Fibroblast of peridontal ligament (primary cell): ENCODE measurements at regions not wholly inside any gene's neighbourhood (a gene's known extent, or its start where the extent isn't known, plus 50 kb on each side); places are given as distances from the start of the nearest gene placed in this dataset.
"Not testable (repeated sequence)": the region's sequence is repeated elsewhere in the genome, so short reads cannot be mapped to it uniquely, and the experiment has no call there.

Experiments
- DNase-seq: peaks from one replicate; pipeline ENCODE4 v3.0.0-alpha.2; 2010; ENCODE audit errors: extremely low read depth

DNA sequence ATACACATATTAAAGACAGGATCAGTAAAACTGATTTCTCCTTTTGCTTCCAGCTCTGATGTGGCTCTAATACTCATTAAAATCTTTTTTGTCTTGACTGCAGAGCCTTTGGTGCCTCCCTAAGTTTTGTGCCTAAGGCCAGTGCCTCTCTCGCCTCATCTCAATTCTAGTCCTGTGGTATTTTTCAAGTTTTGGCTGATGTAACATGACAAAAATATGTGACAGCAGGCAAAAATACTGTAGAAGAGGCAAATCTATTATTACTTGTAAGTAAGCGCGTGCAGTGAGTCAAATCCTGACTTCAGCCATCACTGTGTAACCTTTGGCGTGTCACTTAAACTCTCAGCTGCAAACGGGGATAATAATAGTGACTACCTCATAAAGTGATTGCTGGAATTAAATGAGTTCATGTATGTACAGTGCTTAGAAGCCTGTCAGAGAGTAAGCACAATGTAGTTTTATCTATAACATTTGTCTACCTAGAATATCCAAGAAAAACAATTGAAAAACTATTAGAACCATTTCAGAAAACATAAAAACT is 74.0 kb downstream of the MAB21L3 start:
- DNase-seq, result no peak

DNA sequence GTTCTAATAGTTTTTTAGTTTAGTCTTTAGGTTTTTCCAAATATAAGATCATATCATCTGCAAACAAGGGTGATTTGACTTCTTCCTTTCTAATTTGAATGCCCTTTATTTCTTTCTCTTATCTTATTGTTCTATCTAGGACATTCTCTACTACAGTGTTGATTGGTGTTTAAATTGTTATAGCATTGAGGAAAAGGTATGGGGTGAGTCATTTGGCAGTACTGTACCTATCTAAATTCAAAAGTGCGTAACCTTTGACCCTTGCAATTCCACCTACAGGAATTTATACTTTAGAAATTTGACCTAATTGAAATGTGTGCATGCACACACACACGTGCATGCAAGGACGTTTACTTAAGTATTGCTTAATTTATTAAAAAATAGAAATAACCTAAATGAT is 78.3 kb downstream of the MAB21L3 start:
- no peak for DNase-seq

DNA sequence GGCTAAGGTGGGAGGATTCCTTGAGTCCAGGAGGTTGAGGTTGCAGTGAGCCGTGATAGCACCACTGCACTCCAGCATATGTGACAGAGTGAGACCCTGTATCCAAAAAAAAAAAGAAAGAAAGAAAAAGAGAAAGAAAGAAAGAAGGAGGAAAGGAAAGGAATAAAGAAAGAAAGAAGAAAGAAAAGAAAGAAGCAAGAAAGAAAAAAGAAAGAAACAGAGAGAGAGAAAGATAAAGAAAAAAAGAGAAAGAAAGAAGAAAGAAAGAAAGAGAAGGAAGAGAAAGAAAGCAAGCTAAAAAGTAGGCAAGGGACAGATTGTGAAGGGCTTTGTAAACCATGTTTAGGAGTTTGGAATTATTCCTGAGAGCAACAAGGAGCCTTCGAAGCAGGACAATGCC is 80.1 kb downstream of the MAB21L3 start:
- DNase-seq, result no peak

DNA sequence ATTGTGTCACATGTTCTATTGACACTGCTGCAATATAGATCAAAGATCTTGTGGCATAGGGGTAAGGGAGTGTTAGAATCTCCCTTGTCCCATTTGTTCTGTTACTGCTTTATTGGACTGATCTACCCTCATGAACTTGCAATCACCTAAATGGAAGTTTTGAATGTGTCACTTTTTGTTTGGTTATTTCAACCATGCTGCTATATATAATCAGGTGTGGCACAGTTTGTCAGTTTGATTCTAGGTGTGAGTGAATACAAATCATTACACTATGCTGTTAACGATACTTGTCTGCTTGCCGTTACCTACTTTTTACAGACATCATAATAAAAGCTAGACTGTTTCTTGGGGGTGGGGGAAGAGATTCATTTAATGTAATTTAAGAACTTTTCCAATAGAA is 82.6 kb downstream of the MAB21L3 start:
- DNase-seq, result no peak

DNA sequence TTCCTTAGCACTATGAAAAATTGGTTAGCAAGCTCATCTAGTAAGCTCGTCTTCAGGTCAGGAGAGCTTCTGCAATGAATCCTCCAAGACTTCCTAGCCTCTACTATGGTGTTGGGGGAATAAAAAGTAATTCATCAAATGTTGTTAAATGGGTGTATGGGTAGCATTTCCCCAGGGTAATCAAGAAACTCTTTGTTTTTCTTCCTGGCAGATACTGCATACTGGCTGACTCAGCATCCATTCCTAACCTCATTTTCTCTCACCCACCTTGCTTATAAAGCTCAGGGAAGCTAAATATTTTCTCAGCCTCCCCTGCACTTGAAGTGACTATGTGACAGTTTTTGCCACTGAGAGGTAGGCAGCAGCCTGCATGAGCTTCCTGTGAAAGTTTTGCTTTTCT is 83.4 kb downstream of the MAB21L3 start:
- no peak for DNase-seq

DNA sequence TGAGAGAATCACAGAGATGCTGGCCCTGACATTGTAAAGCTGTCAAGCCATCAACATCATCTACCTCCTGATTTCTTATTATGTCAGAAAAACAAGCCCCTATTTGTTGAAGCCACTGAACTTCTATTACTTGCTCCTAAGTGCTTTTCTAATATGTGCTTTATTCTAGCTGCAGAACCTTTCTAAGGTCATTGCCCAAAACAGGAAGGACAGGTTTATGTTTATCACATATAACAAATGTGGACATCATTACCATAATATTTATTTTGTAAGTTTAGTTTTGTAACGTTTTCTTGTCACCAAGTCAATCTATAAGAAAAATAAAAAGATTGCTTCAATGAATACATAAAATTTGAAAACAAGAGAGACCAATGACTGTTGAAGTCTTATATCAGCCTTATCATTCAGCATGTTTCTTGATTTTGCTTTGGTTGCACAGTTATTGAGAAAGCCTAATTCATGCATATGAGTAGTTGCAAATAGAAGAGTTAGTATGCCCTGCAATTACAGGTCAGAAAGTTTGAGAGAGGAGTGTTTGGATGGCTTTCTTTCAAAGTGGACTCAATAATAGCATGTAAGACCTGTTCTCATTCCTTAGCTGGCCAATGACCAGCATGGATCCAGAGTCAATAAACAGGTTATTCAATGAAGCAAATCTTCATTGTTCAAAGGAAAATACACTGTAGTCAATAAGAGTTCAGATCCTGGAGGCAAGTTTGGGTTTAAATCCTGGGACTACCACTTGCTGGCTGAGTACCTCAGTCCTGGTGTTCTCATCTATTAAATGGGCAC is 84.1 kb downstream of the MAB21L3 start:
- DNase-seq, result no peak

DNA sequence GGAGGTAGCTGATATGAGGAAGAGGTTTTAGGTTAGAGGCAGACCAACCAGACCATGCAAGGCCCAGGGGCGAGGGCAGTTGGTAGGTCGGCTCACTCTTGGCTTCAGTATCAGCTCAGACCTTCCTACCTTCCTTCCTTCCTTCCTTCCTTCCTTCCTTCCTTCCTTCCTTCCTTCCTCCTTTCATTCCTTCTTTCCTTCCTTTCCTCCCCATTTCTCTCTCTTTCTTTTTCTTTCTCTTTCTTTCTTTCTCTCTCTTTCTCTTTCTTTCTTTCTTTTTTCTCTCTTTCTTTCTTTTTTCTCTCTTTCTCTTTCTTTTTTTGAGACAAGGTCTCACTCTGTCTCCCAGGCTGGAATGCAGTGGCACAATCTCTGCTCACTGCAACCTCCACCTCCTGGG is 89.1 kb downstream of the MAB21L3 start:
- DNase-seq, result not testable (repeated sequence)

DNA sequence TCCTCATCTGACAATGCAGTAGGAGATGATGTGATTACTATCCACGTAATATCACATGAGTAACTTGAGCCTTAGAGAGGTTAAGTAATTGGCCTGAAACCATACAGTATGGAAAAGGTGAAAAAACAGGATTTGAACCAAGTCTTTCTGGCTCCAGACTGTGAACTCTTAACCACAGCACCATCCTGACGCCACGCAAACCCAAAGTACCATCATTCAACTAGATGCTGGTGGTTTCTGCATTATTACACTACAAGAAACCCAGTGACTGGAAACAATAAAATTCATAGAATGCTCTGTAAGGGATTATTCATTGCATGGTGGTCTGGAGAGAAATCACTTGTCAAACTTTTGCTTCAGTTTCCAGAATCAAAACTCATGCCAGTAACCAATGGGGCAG is 90.7 kb downstream of the MAB21L3 start:
- DNase-seq, result no peak

DNA sequence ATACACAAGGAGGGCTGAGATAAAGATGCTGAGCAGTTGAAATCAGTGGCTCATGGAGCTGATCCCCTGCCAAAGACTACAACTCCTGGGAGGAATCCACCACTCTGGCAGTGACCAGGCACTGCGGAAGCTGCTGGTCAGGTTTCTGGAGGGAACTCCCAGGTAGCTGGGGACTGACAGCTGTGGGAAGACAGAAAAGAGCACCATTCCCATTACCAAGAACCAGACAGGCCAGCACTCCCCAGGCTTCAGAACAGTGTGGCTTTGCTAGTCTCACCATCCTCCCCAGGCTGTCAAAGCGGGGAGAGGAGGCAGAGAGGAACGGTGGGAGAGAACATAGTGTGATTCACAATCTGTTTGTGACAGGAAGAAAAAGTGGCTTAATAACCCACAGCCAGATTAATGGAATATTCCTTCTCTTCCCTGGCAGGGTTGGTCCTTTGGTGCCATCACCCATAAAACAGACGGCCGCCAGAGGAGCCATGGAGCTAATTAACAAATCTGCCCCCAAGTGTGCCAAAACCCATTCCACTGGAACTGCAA is 92.1 kb downstream of the MAB21L3 start:
- DNase-seq, result no peak

DNA sequence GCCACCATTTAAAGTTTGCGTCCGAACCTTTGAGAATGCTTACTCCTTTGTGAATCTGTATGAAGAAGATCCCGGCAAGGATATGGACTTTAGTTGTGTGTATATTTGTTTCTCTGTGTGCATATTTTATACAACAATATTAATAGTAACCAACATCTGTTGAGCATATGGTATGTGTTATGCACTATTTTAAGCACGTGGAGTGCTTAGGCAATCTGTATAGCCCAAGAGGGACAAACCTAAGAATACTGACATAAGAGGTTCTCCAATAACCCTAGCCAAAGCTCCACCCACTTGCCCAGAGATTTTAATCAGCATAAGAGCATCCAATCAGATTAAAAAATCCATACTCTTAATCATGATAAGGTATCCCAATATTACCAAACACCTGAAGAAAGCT is 92.7 kb downstream of the MAB21L3 start:
- DNase-seq, result peak; percentile 6

DNA sequence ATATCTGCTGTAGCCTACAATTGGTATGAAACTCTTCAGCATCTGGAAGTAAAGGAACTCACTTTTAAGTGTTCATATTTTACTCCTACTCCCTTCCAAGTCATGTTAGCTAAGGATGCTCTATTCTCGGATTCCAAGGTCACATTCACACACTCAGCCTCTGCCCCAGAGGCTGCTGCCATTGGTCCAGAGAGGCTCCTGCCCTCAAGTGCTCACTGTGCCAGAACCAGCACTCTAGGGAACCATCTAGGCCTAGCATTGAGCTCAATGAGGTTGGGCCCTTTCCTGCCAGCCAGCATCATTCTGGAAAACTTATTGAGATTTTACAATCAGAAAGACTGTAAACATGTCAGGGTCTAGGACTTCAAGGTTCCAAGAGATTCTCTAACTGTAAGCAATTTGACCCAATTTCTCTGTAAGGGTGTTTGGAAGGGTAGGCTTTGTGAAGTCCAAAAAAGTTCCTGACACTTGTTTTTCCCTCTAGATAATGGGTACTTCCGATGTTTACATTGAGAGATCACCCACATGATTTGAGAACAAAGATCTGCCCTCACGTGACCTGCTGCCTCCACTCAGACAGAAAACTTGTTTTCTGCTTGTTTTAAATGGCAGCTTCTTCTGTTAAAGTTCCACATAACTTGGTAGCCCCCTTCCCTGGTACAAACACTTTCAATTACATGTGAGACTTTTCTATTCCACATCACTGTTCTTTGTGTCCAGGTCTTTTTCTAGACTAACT is 94.9 kb downstream of the MAB21L3 start:
- DNase-seq, result no peak

DNA sequence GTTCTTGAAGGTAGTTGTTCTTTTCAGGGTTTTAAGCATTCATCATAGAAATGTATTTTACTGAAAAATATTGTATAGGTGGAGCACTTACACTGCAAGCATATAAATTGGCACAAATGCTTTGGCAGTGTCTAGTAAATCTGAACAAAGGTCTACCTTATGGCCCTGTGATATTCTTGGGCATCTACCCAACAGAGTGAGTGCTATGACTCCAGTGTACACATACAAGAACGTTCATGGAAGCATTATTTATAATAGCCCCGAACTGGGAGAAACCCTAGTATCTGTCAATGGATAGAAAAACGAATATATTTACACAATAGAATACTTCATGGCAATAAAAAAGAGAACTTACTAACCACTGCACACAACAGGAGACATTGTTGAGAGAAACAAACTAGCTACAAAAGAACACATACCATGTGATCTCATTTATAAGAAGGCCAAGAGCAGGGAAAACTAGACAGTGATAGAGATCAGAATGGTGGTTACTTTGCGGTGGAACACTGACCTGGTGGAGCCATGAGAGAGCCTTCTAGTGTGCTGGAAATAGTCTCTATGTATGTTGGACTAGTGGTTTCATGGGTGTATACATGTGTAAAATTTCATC is 96.0 kb downstream of the MAB21L3 start:
- no peak for DNase-seq

DNA sequence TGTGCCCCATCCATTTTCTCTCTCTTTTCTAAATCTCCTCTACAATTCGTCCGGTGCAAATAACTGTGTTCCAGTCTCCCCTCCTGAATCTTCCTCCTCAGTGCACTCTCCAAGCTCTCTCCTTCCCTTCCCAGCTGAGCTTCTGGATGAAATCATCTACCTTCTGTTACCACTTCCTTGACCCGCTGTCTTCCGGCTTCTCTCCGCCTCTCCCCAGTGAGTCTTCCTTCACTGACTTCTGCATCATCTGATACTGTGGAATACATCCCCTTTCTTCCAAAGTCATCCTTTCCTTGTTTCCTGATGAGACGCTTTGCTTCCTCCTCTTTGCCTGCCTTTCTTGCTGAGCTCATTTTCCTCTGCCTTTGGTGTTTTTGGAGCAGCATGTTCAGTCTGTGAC is 96.9 kb downstream of the MAB21L3 start:
- no peak for DNase-seq

DNA sequence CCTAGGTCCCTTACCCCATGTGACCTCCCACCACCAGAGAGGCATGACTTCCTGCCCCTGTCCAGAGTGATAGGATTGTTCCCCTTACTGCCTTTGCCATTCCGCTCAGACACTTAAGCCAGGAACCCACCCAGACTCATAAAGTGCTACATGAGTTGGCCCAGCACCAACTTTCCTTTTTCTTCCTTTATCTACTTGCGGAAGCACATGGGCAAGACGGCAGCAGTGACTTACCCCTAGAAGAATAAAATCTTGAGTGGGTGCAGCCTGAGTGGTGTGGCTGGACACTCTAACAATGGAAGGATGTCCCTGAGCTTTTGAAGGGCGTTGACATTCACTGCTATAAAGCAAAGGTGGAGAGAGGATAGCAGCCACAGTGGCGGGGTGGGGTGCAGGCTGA is 100.1 kb downstream of the MAB21L3 start:
- no peak for DNase-seq

DNA sequence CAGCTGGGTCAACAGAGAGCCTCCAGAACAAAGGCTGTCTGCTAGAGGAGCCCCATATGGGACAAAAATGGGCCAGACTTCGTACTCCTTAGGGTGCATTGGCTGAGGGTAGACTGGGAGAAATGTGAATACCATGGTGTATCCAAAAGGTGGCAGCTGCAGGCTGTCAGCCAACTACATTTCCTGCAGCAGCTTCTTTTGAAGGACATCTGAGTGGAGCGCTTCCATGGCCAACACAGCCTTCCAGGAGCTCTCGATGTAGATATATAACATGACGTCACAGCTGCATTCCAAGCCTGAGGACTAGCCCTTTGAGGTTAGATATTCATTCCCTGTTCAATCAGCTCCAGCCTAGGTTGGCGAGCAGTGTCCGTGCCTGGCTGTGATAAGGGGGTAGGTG is 107.7 kb downstream of the MAB21L3 start:
- no peak for DNase-seq

DNA sequence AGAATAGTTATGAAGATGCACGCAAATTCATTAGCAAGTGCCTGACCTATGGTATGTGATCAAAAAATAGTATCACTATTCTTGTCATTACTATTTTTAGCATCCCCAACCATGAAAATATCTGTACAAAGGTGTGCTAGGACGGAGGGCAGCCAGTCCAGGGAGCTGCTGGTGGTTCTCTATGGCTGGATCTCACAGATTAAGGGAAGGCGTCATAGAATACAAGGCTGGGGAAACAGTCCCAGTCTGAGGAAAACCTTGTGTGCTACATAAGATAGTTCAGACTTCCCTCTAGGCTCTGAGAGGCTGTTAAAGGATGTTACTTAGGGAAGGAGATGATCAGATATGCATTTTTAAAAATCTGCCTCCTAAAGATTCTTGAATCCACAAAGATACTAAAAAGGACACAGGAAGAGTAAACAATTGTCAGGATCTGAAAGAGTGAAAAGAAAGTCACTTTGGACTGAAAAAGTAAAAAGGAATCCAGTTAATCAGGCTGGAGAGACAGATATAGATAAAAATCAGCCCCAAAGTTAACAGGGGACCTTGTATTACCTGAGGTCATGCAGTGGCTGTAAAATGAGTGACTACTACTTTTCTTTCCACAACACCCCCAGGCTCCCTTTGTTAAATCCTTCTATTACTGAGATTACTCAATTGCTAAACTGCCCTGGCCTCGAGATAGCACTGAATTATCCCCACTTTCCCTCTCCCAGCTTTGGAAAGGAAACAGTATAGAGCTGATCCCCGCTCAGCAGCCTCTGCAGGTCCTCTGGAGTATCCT is 108.6 kb downstream of the MAB21L3 start:
- DNase-seq, result no peak

DNA sequence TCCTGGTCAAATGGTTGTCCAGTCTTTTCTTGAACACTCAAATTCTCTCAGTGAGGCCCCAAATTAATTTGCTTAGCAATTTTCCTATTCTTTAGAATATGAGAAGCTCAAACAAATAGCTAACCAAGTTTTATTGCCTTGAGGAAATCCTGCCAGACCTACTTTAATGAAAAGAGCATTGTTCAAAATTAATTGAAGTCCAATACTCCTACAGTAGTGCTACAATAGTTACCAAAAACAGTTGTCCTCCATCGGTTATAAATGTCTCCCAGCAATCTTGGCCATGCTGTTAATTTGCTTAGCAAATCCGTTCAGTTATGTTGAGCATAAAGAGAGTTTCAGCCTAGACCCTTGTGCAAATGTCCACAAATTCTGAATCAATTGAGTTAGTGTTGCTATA is 112.9 kb downstream of the MAB21L3 start:
- no peak for DNase-seq

DNA sequence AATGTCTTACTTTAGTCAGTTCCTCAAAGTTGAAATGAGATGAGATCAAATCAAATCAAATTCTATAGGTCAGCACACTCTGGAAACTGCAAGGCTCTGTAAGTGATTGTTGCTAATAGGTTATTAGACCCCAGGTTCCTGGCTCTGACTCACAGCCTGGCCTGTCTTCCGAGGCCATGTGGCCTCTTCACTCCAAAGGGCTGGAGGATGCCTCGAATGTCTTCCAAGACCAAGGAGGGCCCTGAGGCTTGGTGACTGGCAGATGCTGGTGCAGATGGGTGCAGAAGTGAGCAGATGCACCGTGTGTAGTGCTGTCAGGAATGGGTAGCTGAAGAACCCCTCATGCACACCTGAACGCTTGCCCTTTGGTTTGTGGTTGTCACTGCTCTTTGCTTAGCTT is 113.4 kb downstream of the MAB21L3 start:
- DNase-seq, result no peak

DNA sequence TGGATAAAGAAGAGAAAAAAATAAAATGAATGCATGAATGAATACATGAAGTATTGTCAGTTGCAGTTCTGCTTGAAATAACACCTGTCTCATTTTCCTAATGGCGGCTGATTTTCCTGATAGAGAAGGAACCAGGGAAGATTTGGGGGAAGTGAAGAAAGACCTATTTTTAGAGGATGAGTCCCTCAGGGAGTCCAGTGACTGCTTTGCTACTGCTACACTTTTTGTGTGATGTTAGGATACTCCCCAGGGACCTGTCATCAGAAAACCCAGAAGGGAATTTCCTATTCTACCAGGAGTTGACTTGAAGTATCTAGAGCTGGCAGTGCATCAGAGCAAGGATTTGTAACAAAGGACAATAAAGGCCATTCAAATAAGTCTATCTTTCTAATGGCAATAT is 114.8 kb downstream of the MAB21L3 start:
- DNase-seq, result no peak

DNA sequence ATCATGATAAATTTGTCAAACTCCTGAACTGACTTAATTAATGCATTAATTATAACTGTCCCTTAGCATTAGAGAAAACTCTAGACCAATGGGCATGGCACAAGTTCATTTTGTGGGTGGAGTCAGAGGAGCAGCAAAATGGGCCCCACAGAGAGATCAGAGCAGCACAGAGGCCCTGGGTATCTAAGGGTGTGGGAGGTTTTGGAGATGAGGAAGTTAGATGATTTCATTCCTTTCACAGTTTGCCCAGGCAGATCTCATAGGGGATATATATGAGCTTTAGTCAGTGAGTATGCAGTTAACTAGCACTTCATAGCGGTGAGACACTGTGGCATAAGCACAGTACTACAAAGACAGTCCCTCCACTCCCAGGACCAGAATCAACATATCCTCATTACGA is 117.3 kb downstream of the MAB21L3 start:
- no peak for DNase-seq

DNA sequence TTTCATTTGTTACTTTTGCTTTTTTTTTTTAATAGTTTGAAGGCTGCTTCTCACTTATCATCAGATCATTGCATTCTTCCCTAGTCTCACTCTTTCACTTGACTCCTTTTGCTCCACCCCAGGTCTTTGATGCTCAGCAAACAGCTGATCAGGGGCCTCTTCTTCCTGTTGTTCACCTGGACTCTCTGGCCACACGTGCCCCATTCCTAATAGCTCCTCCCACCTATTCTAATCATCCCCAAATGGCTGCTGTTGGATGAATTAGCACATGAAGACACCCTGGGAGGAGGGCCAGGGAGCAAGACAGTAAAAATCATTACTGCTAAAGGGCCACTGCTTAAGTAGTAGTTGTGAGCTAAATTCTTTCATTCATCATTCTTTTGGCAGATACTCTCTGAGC is 119.5 kb downstream of the MAB21L3 start:
- no peak for DNase-seq

DNA sequence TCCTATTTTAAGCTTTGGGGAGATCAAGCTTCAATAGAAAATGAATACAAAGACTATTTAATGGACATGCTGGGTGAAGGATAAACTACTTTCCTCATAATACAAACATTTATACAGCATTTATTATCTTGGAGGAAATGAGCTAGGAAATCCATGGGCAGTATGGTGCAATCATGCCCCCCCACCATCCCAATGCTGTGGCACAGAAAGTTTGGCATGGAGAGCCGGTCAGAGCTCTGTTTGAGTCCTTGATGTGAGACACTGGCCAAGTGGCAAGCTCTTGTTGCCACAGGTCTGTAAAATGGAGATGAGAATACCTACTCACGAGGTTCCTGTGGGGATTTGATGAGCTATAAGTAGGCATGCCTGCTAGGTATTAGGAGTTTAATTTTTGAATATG is 120.6 kb downstream of the MAB21L3 start:
- DNase-seq, result no peak
